SKM-1 treated with dmso at 0.1 percent for 144 hours (cell line): ENCODE measurements at regions not wholly inside any gene's neighbourhood (a gene's known extent, or its start where the extent isn't known, plus 50 kb on each side); places are given as distances from the start of the nearest gene placed in this dataset.

Experiments
- DNase-seq: peaks from one replicate; lab custom pipeline; 2025; ENCODE audit not compliant: unreplicated experiment; lab: John Stamatoyannopoulos, UW

DNA sequence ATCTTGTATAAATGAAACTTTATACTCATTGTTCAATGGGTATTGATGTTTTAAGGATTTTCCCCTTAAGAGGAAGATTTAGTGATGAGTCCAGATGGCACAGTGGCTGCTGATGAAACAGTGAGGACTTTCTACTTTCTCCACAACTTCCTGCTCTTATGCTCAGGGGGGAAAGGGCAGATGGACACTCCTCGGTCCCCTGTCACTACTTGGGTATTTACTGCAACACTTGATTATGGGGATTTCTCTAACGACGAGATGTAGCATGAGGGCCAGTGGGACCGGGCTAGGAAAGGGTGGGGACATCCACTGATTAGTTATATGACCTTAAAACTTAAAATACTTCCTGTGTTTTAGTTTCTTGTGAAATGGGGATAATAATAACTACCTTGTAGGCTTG is 146.1 kb upstream of the HMHB1 start:
- DNase-seq, result no peak

DNA sequence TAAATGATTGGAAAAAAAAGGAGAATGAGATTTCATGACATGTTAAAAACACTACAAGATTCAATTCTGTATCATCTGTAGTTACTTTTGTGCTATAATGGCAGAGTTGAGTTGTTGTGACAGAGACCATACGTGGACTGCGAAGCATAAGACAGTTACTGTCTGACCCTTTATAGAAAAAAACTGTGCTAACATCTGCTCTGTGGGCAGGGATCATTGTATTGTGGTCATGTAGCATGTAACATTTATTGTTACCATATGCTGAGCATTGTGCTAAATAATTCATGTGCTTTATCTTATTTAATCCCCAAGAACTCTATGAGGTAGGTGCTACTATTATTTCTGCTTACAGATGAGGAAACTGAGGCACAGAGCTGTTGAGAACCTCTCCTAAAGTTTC is 147.3 kb upstream of the HMHB1 start:
- no peak for DNase-seq

DNA sequence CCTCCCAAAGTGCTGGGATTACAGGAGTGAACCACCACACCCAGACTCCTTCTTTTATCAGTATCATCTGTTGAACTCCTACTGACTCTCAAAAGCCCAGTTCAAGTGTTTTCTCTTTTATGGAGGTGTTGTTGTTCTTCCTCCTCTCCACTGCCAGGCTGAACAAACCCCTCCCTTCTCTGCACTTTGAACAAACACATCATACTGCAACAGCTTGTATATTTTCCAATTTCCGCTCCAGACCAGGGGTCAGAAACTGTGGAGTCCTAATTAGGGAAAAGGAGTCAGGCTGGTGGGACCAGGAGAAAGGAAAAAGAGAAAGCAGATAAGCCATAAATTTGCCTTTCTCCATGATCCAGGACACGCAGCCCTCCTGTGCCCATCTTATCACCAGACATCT is 148.1 kb upstream of the HMHB1 start:
- DNase-seq, result no peak

DNA sequence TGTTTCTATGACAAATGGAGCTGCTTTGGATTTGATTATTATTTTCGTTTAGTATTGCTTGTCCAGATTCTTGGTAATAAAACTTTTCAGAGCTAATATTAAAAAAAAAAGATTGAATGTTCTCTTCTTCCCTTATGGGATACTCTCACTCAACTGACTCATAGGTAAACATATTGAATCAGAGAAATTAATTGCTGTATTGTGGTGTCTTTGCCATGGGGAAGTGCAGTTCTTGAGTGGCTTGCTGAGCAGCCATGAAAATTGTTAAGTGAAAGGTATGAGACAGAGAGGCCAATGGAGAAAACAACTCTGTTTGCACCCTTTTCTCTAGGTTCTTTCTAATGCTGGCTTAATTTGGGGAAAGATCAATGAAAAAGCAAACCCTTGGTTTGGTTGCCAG is 149.9 kb upstream of the HMHB1 start:
- DNase-seq, result no peak

DNA sequence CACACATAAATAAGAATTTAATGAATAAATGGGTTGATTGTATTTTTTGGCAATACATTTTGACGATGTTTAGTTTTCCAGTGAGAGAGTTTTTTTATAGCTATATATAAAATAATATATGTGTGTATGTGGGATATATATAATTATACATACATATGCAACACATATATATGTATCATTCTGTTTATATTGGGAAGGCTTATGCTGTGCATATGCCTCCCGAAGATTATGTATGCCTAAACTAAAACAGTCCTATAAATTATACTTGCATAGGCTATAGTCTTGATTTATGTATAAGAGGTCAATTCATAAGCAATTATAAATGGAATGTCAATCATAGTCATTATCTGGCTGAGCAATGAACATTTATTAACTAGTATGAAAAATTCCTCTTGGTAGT is 151.3 kb upstream of the HMHB1 start:
- no peak for DNase-seq

DNA sequence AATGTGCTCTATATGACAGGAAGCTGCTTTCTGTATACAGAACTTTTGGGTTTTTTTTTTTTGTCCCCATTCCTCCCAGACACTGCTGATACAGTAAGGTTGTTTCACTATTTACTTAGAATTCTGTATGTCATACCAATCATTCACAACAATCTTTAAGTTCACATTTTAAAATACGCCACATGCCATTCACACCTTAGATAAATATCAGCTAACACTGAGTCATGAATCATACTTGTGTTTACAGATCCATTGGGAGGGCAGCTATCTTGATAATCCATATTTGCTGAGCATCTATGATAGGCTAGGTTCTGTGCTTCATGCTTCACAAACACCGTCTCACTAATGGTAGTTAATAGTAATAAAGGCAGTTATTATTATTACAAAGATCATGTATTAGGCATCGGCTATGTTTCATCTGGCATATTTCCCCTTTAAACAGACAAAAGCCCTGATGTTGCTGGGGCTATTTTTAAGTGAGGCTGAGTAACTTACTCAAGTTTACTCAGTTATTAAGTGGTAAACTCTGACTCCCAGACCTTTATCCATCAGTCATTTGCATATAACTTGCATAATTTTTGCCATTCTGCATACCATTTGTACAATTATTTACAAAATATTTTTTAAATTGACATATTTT is 152.2 kb upstream of the HMHB1 start:
- DNase-seq, result no peak

DNA sequence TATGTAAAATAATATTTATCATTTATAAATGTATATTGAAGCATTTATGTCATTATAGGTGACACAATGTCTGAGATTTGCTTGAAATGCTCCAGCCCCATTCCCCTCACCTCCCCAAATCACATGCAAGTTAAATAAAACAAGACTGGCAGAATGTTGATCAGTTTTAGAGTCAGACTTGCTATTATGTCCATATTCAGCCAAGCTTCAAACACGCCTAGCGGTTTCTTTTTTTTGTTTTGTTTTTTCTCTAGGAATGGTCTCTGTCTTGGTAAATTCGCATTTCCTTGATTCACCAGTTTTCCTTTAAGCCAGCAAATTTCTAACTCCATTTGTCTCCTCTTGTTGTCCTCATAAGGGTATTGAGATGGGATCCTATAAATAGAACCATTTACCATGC is 153.0 kb upstream of the HMHB1 start:
- no peak for DNase-seq

DNA sequence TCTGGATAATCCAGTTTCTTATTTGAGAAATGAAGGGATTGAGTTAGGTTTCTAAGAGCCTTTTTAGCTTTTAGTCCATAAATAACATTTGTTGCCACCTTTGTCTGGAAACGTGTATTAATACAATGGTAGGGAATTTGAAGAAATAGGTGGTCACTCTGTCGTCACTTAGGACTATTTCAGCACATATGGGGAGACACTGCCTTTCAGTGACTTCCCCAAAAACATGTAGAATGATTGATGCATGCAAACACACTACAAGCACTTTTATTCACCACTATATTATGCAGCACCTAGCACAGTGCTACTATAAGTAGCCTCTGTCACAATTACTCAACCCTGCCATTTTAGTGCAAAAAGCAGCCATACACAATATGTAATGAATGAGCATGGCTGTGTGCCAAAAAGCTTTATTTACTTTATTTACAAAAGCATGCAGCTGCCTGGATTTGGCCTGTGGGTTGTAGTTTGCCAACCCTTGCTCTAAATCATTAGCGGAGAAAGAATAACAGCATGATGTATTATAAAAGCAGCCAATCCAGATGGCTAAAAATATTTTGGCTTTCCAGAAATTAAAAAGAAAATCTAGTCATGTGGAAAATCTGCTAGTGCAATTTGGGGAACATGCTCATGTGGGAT is 154.2 kb upstream of the HMHB1 start:
- no peak for DNase-seq

DNA sequence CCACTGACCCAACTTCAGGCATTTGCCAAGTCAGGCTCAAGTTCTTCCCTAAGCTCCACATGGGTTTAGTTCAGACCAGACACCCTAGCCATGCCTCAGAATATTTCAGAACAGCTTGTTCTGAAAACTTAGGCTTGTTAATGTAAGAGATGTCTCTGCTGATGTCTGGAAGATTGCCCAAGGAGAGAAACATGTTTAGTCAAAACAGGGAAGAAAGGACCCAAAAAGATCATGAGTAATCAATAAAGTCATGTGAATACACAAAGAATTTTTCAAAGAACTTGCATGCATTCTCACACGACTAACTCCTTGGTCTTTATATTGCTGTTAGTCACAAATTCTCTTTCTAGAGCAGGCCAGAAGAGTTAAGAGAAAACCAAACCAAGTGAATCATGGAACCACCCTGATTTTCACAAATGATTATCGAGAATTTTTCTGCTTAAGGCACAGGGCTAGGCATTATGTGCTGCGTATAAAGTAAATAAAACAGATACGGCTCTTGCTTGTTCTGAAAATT is 158.1 kb upstream of the HMHB1 start:
- DNase-seq, result no peak

DNA sequence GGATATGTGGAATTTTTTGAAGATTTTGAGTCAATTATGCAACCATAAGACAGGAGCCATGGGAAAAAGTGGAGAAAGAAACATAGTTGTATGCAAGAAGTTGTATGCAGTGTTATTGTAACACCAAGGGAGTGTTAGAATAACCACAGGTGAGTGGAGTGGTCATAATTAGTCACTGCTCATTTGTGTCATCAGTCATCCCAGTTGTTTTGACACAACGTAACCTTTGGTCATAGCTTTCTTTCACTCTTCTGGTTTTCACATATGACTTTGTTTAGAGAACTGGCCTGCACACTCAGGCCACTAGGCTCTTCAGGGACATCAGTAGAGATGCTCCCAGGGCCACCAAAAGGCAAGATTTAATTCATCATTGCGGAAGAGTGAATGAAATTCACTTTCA is 158.7 kb upstream of the HMHB1 start:
- DNase-seq, result no peak

DNA sequence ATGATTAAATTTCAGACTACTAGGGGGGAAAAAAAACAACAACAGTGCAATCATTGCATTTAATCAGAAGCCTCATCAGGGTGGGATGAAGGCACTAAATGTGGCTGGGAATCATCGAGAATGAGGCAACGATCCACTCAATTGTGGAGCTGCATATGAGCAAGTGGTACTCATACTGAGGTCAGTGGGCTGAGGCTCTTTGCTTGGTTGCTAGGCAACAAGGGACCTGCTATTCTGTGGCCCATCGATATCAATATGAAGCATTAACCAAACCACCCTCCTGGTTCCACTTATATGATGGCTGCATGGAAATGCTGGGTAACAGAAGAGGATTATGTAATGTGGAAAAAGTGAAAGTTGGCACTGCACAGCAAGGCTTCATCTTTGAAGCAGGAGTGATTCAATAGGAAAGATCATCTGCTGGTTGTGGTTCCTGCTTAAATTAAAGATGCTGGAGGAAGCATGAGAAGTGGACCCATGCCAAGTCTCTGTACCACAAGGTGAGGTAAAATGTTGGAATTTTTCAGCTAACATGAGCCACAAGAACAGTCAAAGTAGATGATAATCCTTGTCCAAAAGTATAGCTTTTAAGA is 159.8 kb upstream of the HMHB1 start:
- no peak for DNase-seq

DNA sequence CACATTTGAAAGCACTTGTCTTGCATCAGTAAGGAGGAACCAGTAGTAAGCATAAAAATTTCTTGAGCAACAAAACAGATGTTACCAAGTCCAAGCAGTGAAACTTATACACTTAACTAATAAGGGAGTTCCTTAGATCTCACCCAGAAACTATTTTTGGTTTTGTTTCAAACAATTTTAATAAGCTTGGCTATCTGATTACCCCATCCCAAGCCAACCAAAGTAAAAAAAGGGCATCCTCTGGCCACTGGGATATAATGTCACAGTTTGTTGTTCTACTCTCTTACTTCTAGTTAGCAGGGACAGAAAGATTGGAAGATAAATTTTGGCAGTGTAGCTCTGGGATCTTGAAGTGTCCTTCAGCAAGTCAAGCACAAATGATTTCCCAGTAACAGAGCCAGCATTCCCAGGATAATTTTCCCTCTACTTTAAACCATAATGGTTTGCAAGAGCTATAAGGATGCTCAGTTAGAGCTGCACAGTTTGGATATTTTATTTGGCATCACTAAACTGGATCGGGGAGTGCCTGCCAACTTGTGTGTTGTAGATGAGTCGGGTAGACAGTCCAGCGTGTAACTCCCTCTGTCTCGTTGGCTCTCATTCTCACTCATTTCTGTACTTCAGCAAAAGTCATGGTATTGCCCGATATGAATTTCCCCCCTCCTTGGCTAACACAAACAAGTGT is 161.9 kb upstream of the HMHB1 start:
- DNase-seq, result no peak

DNA sequence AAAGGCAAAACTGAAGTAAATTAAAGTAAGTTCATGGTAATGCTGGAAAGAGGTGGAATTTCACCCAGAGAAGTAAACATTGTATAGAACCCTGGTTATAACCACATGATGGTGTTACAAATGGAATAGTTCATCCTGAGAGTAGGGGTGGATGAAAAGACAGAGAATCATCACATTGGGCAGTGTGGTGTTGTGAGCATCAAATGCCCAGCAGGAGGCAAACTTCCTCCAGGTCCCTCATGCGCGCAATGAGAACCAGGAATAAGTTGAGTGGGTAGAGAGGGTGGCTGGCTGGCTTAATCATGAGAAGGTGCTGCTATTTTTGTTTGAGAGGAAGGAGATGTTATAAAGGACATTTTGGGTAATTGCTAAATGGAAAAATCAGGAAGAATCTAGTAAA is 163.3 kb upstream of the HMHB1 start:
- no peak for DNase-seq

DNA sequence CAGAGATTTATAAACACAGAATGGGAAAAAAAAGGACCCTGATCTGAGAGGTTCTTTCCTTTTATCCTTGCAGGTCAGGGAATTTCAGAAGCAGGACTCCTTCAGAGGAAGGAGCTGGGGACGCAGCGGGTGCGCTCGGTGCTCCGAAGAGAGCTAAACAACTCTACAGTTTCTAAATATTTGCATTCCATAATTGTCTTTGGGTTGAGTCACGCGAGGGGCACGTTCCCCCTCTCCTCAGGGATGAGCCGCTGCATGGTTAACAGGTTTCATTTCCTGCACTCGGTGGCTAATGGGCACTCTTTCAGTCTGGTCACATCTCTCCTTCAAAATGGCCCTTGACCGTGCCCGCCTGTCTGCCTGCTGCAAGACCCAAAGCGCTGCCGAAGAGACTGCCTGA is 165.0 kb upstream of the HMHB1 start:
- no peak for DNase-seq

DNA sequence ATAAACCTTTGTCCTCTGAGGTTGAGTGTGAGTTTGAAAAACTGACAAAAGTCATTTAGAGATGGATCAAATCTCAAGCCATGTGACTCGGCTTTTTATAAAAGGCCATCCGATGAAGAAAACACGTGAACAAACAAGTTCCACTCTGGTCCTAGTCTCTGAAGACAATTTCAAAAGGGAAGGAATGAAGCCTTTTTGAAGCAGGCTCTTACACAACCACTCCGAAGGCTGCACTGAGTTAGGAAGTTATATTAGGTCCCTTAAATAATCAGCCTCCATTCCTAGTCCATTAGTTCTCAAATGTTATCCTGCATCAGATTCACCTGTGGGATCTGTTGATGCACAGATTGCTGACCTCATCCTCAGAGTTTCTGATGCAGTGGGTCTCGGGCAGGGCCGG is 166.6 kb upstream of the HMHB1 start:
- no peak for DNase-seq

DNA sequence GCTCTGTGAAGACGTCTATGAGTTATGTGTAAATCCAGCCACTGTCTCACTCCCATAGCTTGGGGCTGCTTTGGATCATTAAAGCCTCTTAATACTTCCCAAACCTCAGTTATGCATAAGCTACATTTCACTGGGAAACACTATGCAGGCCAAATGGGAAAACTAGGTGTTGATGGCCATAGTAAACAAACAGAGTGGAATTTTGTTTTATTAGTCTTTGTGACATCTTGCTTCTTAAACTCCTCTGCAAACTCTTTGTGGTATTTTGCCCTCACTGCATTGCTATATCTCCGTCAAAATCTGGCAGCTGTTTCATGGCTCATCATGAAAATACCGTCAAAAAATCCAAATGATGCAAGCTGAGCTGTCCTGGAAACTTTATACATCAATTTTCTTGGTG is 167.2 kb upstream of the HMHB1 start:
- DNase-seq, result no peak

DNA sequence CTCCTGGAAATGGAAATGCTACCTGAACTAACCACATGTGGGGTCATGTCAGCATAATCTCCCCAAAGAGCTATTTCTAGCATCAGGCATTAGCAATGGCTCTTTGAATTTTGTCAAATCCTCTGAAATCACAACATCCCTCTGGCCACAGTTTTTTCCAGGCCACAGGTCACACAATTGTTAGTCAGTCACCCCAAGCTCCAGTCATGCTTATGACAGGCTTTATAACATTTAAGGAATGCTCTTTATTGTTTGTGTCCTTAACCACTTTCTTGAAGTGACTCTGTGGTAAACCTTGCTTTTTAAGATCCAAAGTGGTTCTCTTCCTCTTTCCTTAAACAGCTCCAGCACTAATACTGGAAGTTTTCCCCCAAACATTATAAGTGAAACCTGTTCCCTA is 169.2 kb upstream of the HMHB1 start:
- DNase-seq, result no peak

DNA sequence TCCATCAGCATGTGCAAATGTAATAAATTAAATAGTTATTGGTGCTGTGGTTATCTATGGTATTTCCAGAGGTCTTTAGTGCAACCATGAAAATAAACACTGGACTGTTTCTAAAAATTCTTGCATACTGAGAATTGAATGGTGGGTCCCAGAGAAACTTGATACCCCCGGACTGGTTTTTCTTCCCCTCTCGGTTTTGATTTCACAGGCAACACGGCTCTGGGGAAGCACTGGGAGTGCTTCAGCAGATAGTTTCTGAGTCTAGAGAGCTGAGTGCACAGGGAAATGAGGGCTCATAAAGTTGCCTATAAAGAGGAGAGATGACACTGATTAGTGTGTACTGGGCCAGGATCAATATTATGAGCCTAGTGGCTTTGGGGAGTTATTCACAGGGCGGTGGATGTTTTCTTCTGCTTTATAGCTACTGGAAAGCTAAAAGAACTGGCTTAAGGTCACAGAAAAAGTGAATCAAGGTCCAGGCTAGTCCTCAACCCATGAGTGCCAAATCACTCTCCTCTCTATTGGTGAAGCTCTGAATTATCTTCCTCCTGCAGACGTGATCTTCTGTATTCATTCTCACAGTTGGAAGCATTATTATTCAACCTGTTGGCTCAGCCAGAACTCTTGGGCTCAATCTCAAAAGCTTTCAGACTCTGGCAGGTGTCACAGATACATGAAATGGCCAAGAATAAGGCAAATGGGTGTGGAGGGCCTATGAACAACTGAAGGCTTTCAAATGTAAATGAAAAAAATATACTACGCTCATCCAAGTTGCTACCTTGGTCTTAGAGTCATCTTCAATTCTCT is 170.2 kb upstream of the HMHB1 start:
- DNase-seq, result no peak

DNA sequence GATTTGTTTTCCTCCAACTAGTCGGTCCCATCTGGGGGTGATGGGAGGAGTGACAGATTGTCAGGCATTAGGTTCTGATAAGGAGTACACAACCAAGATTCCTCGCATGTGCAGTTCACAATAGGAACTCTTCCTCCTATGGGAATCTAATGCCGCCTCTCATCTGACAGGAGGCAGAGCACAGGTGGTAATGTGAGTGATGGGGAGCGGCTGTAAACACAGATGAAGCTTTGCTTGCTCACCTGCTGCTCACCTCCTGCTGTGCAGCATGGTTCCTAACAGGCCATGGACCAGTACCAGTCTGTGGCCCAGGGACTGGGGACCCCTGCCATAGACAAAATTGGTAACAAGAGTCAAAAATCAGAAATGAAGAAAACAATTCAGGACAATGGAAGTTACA is 173.3 kb upstream of the HMHB1 start:
- no peak for DNase-seq

DNA sequence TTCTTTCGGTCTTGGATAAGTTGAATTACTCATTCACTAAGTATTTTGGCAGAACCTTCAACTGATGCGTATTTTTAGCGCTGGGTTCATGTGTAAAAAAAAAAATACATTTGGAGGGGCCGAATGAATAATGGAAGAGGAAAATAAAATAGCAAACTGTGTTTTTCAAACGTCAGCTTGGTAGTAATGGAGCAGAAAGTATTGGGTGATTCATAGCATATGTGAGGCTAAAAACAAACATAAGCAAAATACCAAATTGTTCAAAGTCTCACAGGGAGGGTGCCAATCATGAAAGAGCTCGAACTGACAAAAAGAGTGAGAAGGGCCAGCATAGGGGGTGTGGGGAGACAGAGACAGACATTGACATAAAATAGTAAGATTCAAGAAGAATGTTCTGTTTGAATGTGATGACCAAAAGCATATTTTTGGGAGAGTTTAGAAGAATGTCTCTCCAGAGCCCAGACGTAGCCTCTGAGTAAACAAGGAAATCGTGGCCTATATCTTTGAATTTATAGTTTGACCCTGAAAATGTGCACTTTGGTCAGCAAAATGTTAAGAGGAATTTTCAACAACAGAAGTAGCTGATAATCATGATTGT is 174.9 kb upstream of the HMHB1 start:
- no peak for DNase-seq

DNA sequence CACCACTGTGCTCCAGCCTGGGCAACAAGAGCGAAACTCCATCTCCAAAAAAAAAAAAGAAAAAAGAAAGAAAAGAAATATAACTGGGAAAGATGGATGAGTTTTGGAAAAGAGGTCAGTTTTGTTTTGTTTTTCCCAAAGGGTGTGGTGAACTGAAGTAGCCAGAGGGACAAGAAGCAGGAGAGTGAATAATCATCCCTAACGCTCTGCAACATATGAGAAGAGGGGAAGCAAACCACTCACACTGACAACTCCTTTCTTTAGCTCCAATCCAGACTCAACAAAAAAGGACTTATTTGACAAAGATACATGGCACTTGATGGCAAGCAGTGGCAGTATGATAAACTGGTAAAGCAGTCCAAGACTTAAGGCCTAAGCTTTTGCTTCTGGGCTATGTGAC is 176.1 kb upstream of the HMHB1 start:
- DNase-seq, result no peak
